ENCODE measurements at regions not wholly inside any gene's neighbourhood (a gene's known extent, or its start where the extent isn't known, plus 50 kb on each side); places are given as distances from the start of the nearest gene placed in this dataset.

GRCh38 chr10:83954193-83954799 is 185.0 kb upstream of the GHITM start:
- Histone ChIP-seq H3K27ac (ENCODE audit: low read depth in 1 of 2, low read length in 2 of 2) (no peak overlapping the region), H3K27me3 (ENCODE audit: control insufficient read depth in 2 of 2, insufficient read depth in 2 of 2, low read length in 2 of 2) (no peaks in the 10 kb centered on the region), H2AFZ (ENCODE audit: insufficient read depth, low read depth, low read length, poor library complexity, severe bottlenecking) (no peak overlapping the region), H3K9ac (ENCODE audit: insufficient read depth, low read length, poor library complexity, severe bottlenecking) (no peak overlapping the region), H3K36me3 (replicated peaks in 1 of 2; ENCODE audit: control insufficient read depth in 1 of 2, insufficient read depth in 2 of 2, low read length in 2 of 2) (no peaks in the 10 kb centered on the region), H3K4me3 (replicated peaks in 1 of 3; ENCODE audit: low read depth in 2 of 3, low read length in 3 of 3) (no peak overlapping the region), H3K4me1 (ENCODE audit: control insufficient read depth in 1 of 2, insufficient read depth in 2 of 2, low read length in 2 of 2) (peaks cover 0 to 17% of the 10 kb centered on the region in 2 donors), H3K9me3 (replicated peaks in 1 of 2; ENCODE audit: control insufficient read depth in 1 of 2, insufficient read depth in 1 of 2, low read length in 2 of 2) (no peaks in the 10 kb centered on the region), H4K20me1 (ENCODE audit: insufficient read depth, low read length) (no peaks in the 10 kb centered on the region), H3K79me2 (ENCODE audit: insufficient read depth, low read length) (no peaks in the 10 kb centered on the region), H3K4me2 (replicated peaks; ENCODE audit: extremely low read depth, low read length, poor library complexity, severe bottlenecking) (no peak overlapping the region)
- Mint-ChIP-seq H3K4me3 (peak overlapping the region in 1 of 2 donors; percentile 34), H3K9me3 (peaks cover 0 to 2% (median 0%) of the 10 kb centered on the region in 7 donors), H3K27ac (no peak overlapping the region), H3K36me3 (no peaks in the 10 kb centered on the region), H3K4me1 (peaks cover 12% of the 10 kb centered on the region), H3K27me3 (ENCODE audit: low read depth in 3 of 3) (peaks cover 0 to 5% (median 1%) of the 10 kb centered on the region in 3 donors)
- no peak for DNase-seq
- intact Hi-C loops (cut with micrococcal nuclease) = no loop called here
- whole genome bisulfite sequencing (ENCODE audit: insufficient coverage) = 100% methylated on average over 1 of the region's 4 CpGs
- TF ChIP-seq, protein P1, sequence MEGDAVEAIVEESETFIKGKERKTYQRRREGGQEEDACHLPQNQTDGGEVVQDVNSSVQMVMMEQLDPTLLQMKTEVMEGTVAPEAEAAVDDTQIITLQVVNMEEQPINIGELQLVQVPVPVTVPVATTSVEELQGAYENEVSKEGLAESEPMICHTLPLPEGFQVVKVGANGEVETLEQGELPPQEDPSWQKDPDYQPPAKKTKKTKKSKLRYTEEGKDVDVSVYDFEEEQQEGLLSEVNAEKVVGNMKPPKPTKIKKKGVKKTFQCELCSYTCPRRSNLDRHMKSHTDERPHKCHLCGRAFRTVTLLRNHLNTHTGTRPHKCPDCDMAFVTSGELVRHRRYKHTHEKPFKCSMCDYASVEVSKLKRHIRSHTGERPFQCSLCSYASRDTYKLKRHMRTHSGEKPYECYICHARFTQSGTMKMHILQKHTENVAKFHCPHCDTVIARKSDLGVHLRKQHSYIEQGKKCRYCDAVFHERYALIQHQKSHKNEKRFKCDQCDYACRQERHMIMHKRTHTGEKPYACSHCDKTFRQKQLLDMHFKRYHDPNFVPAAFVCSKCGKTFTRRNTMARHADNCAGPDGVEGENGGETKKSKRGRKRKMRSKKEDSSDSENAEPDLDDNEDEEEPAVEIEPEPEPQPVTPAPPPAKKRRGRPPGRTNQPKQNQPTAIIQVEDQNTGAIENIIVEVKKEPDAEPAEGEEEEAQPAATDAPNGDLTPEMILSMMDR (IDR thresholded peaks at IDR 0.05) = no peak

GRCh38 chr10:83955406-83955805 is 183.9 kb upstream of the GHITM start:
- Histone ChIP-seq H3K9me3 (replicated peaks in 1 of 2; ENCODE audit: control insufficient read depth in 1 of 2, insufficient read depth in 1 of 2, low read length in 2 of 2) (no peaks in the 10 kb centered on the region), H3K27me3 (ENCODE audit: control insufficient read depth in 2 of 2, insufficient read depth in 2 of 2, low read length in 2 of 2) (no peaks in the 10 kb centered on the region), H2AFZ (ENCODE audit: insufficient read depth, low read depth, low read length, poor library complexity, severe bottlenecking) (no peak overlapping the region), H4K20me1 (ENCODE audit: insufficient read depth, low read length) (no peaks in the 10 kb centered on the region), H3K79me2 (ENCODE audit: insufficient read depth, low read length) (no peaks in the 10 kb centered on the region), H3K27ac (ENCODE audit: low read depth in 1 of 2, low read length in 2 of 2) (no peak overlapping the region), H3K4me1 (ENCODE audit: control insufficient read depth in 1 of 2, insufficient read depth in 2 of 2, low read length in 2 of 2) (peaks cover 0 to 25% of the 10 kb centered on the region in 2 donors), H3K4me3 (replicated peaks in 1 of 3; ENCODE audit: low read depth in 2 of 3, low read length in 3 of 3) (no peak overlapping the region), H3K36me3 (replicated peaks in 1 of 2; ENCODE audit: control insufficient read depth in 1 of 2, insufficient read depth in 2 of 2, low read length in 2 of 2) (no peaks in the 10 kb centered on the region), H3K9ac (ENCODE audit: insufficient read depth, low read length, poor library complexity, severe bottlenecking) (no peak overlapping the region), H3K4me2 (replicated peaks; ENCODE audit: extremely low read depth, low read length, poor library complexity, severe bottlenecking) (no peak overlapping the region)
- H3K36me3 Mint-ChIP-seq = no peaks in the 10 kb centered on the region
- TF ChIP-seq, protein P1 (IDR thresholded peaks at IDR 0.05) = no peak
- H3K27ac Mint-ChIP-seq = no peak overlapping the region
- H3K4me3 Mint-ChIP-seq = no peak overlapping the region
- no peak for DNase-seq
- WGBS (ENCODE audit: insufficient coverage) = 86% methylated on average over 1 of the region's 2 CpGs
- H3K9me3 Mint-ChIP-seq = peaks cover 0 to 2% (median 0%) of the 10 kb centered on the region in 7 donors
- H3K27me3 Mint-ChIP-seq (ENCODE audit: low read depth in 3 of 3) = peaks cover 0 to 5% (median 0%) of the 10 kb centered on the region in 3 donors
- intact Hi-C loops (cut with micrococcal nuclease) = no loop called here
- peaks cover 13% of the 10 kb centered on the region for H3K4me1 Mint-ChIP-seq

Data from CD14-positive monocyte (primary cell).